HL-60 (cell line): ENCODE measurements at regions not wholly inside any gene's neighbourhood (a gene's known extent, or its start where the extent isn't known, plus 50 kb on each side); places are given as distances from the start of the nearest gene placed in this dataset.

Source experiments
- DNase-seq, 2 experiments: peaks; one replicate each; pipeline ENCODE4 v3.0.0-alpha.2; 2010 to 2020; ENCODE audit warnings: low read depth in 1 of 2, low spot score in 1 of 2
- H3K27ac ChIP-seq: fragments of 250-450 bp; sonication (Bioruptor Pico); replicated peaks from 2 replicates; pipeline ENCODE4 v1.5.1; 2020; ENCODE audit warnings: mild to moderate bottlenecking, moderate library complexity
- H3K27me3 ChIP-seq: fragments of 250-450 bp; sonication (Bioruptor Pico); 2 replicates; pipeline ENCODE4 v1.5.1; 2021; ENCODE audit warnings: mild to moderate bottlenecking, moderate library complexity; ENCODE audit not compliant: insufficient read depth, poor library complexity, severe bottlenecking
- H3K4me3 ChIP-seq: replicated peaks from 2 replicates; pipeline ENCODE4 v1.5.1; 2011; ENCODE audit warnings: mild to moderate bottlenecking, control low read depth, low read length; ENCODE audit not compliant: insufficient read depth
- GABPA ChIP-seq: IDR thresholded peaks from 2 replicates; pipeline ENCODE4 v1.6.1; 2012; ENCODE audit warnings: low read depth
- POLR2AphosphoS5 ChIP-seq: IDR thresholded peaks from 2 replicates; pipeline ENCODE4 v1.6.1; 2012; ENCODE audit warnings: low read depth
- SPI1 ChIP-seq: IDR thresholded peaks from 2 replicates; pipeline ENCODE4 v1.6.1; 2012; ENCODE audit warnings: low read depth, mild to moderate bottlenecking, borderline replicate concordance
- TF ChIP-seq, protein P1 (sequence below): IDR thresholded peaks from one replicate; pipeline ENCODE4 v1.5.1; 2011; ENCODE audit warnings: low read length, control low read depth, inconsistent platforms; ENCODE audit not compliant: insufficient read depth
- TF ChIP-seq, protein P2 (sequence below): IDR thresholded peaks from 2 replicates; pipeline ENCODE4 v1.6.1; 2012; ENCODE audit warnings: low read depth; ENCODE audit not compliant: insufficient replicate concordance

DNA sequence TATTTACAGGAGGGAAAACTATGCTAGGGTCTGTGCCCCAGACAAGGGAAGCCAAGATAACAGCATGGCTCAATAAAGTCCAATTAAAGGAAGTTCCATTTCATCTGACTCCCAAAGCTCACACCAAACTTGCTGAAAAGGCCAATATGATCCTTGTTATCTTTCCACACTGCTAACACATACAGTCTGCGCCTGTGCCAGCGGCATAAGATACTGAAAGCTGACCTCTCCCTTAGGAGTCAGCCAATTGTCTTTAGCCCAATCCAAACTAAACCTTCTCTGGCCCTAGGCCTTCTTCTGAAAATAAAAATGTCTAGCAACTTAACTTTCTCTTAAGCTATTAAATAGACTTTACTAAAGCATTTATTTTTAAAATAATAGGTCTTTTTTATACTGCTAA lies 179.0 kb upstream of the PLD5 start:
- Histone ChIP-seq H3K27ac (no peak overlapping the region), H3K27me3 (no peaks in the 10 kb centered on the region), H3K4me3 (no peak overlapping the region)
- DNase-seq = no peak
- TF ChIP-seq, protein P1, sequence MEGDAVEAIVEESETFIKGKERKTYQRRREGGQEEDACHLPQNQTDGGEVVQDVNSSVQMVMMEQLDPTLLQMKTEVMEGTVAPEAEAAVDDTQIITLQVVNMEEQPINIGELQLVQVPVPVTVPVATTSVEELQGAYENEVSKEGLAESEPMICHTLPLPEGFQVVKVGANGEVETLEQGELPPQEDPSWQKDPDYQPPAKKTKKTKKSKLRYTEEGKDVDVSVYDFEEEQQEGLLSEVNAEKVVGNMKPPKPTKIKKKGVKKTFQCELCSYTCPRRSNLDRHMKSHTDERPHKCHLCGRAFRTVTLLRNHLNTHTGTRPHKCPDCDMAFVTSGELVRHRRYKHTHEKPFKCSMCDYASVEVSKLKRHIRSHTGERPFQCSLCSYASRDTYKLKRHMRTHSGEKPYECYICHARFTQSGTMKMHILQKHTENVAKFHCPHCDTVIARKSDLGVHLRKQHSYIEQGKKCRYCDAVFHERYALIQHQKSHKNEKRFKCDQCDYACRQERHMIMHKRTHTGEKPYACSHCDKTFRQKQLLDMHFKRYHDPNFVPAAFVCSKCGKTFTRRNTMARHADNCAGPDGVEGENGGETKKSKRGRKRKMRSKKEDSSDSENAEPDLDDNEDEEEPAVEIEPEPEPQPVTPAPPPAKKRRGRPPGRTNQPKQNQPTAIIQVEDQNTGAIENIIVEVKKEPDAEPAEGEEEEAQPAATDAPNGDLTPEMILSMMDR = no peak
- TF ChIP-seq POLR2AphosphoS5 = no peak
- TF ChIP-seq SPI1 = no peak
- TF ChIP-seq GABPA = no peak

DNA sequence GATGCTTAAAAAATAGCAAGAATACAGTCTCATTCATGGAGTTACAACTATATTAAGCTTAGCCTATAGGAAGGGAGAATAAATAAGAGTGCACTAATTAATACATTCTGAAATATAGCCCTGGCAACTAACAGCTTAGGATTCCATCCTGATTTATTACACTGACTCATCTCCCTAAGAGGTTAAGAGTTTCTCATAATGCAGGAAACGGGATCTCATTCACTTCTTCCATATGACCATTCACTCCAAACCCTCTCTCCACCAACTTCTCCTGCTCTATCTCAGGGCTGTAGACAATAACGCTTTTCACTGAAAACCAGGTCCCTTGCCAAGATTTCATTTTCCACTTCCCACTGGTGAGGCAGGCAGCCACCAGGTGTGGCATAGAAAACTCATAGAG lies 168.5 kb upstream of the PLD5 start:
- H3K4me3 ChIP-seq = no peak overlapping the region
- H3K27ac ChIP-seq = no peak overlapping the region
- DNase-seq = no peak
- TF ChIP-seq, protein P1 = no peak
- TF ChIP-seq SPI1 = no peak
- TF ChIP-seq GABPA = no peak
- TF ChIP-seq, protein P2, sequence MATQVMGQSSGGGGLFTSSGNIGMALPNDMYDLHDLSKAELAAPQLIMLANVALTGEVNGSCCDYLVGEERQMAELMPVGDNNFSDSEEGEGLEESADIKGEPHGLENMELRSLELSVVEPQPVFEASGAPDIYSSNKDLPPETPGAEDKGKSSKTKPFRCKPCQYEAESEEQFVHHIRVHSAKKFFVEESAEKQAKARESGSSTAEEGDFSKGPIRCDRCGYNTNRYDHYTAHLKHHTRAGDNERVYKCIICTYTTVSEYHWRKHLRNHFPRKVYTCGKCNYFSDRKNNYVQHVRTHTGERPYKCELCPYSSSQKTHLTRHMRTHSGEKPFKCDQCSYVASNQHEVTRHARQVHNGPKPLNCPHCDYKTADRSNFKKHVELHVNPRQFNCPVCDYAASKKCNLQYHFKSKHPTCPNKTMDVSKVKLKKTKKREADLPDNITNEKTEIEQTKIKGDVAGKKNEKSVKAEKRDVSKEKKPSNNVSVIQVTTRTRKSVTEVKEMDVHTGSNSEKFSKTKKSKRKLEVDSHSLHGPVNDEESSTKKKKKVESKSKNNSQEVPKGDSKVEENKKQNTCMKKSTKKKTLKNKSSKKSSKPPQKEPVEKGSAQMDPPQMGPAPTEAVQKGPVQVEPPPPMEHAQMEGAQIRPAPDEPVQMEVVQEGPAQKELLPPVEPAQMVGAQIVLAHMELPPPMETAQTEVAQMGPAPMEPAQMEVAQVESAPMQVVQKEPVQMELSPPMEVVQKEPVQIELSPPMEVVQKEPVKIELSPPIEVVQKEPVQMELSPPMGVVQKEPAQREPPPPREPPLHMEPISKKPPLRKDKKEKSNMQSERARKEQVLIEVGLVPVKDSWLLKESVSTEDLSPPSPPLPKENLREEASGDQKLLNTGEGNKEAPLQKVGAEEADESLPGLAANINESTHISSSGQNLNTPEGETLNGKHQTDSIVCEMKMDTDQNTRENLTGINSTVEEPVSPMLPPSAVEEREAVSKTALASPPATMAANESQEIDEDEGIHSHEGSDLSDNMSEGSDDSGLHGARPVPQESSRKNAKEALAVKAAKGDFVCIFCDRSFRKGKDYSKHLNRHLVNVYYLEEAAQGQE = no peak
- TF ChIP-seq POLR2AphosphoS5 = no peak
- H3K27me3 ChIP-seq = no peaks in the 10 kb centered on the region

DNA sequence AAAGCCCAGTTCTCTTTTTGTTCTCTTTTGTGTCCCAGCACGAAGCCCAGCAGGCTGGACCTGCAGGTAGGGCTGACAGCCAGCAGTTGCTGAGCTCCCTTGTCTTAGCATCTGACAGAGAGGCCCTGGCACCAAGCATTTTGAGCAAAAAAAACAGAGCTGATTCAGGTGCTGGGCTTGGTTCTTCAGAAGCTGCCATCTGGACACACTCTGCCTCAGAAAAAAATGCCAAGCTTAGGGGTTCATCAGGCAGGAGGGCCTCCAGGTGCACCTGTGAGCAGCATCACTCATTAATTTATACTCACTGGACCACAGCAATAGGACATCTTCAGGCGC lies 167.1 kb upstream of the PLD5 start:
- DNase-seq = no peak
- Histone ChIP-seq H3K27me3 (no peaks in the 10 kb centered on the region), H3K4me3 (no peak overlapping the region), H3K27ac (no peak overlapping the region)
- TF ChIP-seq, protein P2 = no peak
- TF ChIP-seq GABPA (no peak), POLR2AphosphoS5 (no peak), SPI1 (no peak)
- TF ChIP-seq, protein P1 = no peak
